ENCODE measurements at regions not wholly inside any gene's neighbourhood (a gene's known extent, or its start where the extent isn't known, plus 50 kb on each side); places are given as distances from the start of the nearest gene placed in this dataset.

- TF ChIP-seq POLR2A (IDR thresholded peaks at IDR 0.05) (no peak), CTCF (IDR thresholded peaks at IDR 0.05) (no peak)
Measured at GRCh38 chr2:240302933-240303595, 132.4 kb upstream of the GPC1 start.
